CD4-positive, alpha-beta T cell treated with Interleukin-4 for 1 hour (primary cell): ENCODE measurements at regions not wholly inside any gene's neighbourhood (a gene's known extent, or its start where the extent isn't known, plus 50 kb on each side); places are given as distances from the start of the nearest gene placed in this dataset.

Experiments
- DNase-seq, 2 donors: peaks; one replicate each; pipeline ENCODE4 v3.0.0-alpha.2; 2020 to 2022

GRCh38 chr6:169165561-169166300 is 87.9 kb downstream of the THBS2 start:
- no peak for DNase-seq

- no peak for DNase-seq
These were observed 88.7 kb downstream of the THBS2 start for GRCh38 chr6:169164986-169165385.

- no peak for DNase-seq
These were observed 89.2 kb downstream of the THBS2 start for GRCh38 chr6:169164451-169164850.

GRCh38 chr6:169163411-169163901 is 90.2 kb downstream of the THBS2 start:
- no peak for DNase-seq

GRCh38 chr6:169162752-169163407 is 90.8 kb downstream of the THBS2 start:
- no peak for DNase-seq

- no peak for DNase-seq
These were observed 91.4 kb downstream of the THBS2 start for GRCh38 chr6:169162249-169162648.

GRCh38 chr6:169161572-169162167 is 92.0 kb downstream of the THBS2 start:
- DNase-seq, result no peak

- no peak for DNase-seq
These were observed 92.6 kb downstream of the THBS2 start for GRCh38 chr6:169160855-169161560.

GRCh38 chr6:169160091-169160854 is 93.4 kb downstream of the THBS2 start:
- DNase-seq, result no peak

GRCh38 chr6:169159331-169159730 is 94.3 kb downstream of the THBS2 start:
- DNase-seq, result no peak

GRCh38 chr6:169158691-169159090 is 95.0 kb downstream of the THBS2 start:
- DNase-seq, result no peak

GRCh38 chr6:169158174-169158573 is 95.5 kb downstream of the THBS2 start:
- DNase-seq, result no peak

- no peak for DNase-seq
These were observed 96.2 kb downstream of the THBS2 start for GRCh38 chr6:169157197-169158148.

GRCh38 chr6:169156793-169157147 is 96.9 kb downstream of the THBS2 start:
- DNase-seq, result no peak

GRCh38 chr6:169156108-169156792 is 97.4 kb downstream of the THBS2 start:
- no peak for DNase-seq

GRCh38 chr6:169155481-169155880 is 98.2 kb downstream of the THBS2 start:
- DNase-seq, result no peak

- no peak for DNase-seq
These were observed 100.2 kb downstream of the THBS2 start for GRCh38 chr6:169153401-169153800.

GRCh38 chr6:169146521-169146920 is 107.1 kb downstream of the THBS2 start:
- DNase-seq, result no peak

GRCh38 chr6:169145991-169146501 is 107.6 kb downstream of the THBS2 start:
- DNase-seq, result no peak

GRCh38 chr6:169145496-169145895 is 108.2 kb downstream of the THBS2 start:
- DNase-seq, result no peak

GRCh38 chr6:169144356-169144755 is 109.3 kb downstream of the THBS2 start:
- no peak for DNase-seq
